ENCODE measurements at regions not wholly inside any gene's neighbourhood (a gene's known extent, or its start where the extent isn't known, plus 50 kb on each side); places are given as distances from the start of the nearest gene placed in this dataset.
"Not testable (repeated sequence)": the region's sequence is repeated elsewhere in the genome, so short reads cannot be mapped to it uniquely, and the experiment has no call there.

DNA sequence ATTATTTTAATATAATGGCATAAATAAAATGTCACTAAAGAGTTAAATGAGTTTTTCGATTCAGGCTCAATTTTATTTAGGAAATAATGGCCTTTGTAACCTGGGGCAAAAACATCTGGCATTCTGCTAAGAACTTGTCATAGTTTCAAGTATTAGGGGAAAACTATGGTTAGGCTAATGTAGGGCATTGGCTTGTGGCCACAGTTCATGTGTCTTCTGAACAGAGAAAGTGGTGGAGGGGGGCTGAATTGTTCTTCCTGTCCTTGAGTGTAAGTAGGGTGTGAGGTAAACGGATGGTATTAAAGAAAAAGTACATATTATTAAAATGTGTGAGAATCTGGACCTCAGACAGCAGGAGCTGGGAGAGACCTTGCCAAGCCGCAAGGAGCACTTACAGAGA, 69.1 kb upstream of the KLF14 start:
- intact Hi-C loops (cut with DNase I; ENCODE audit: low total_unique reads) = no loop called here
- TF ChIP-seq POLR2A (IDR thresholded peaks at IDR 0.05) = no peak
- TF ChIP-seq, protein P1, sequence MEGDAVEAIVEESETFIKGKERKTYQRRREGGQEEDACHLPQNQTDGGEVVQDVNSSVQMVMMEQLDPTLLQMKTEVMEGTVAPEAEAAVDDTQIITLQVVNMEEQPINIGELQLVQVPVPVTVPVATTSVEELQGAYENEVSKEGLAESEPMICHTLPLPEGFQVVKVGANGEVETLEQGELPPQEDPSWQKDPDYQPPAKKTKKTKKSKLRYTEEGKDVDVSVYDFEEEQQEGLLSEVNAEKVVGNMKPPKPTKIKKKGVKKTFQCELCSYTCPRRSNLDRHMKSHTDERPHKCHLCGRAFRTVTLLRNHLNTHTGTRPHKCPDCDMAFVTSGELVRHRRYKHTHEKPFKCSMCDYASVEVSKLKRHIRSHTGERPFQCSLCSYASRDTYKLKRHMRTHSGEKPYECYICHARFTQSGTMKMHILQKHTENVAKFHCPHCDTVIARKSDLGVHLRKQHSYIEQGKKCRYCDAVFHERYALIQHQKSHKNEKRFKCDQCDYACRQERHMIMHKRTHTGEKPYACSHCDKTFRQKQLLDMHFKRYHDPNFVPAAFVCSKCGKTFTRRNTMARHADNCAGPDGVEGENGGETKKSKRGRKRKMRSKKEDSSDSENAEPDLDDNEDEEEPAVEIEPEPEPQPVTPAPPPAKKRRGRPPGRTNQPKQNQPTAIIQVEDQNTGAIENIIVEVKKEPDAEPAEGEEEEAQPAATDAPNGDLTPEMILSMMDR (IDR thresholded peaks at IDR 0.05 in 4 of 5, conservative IDR thresholded peaks at IDR 0.05 in 1 of 5) = no peak
- ATAC-seq (no peak), DNase-seq (no peak)
- H3K4me1 ChIP-seq = no peaks in the 10 kb centered on the region
- in situ Hi-C loops (cut with MboI; ENCODE audit: low sequenced_read_pairs in 4 of 4) = no loop called here
- no peak overlapping the region for H3K4me3 ChIP-seq
- H3K9me3 ChIP-seq = no peaks in the 10 kb centered on the region
- H3K36me3 ChIP-seq = no peaks in the 10 kb centered on the region
- H3K27ac ChIP-seq = no peak overlapping the region
- no peaks in the 10 kb centered on the region for H3K27me3 ChIP-seq

DNA sequence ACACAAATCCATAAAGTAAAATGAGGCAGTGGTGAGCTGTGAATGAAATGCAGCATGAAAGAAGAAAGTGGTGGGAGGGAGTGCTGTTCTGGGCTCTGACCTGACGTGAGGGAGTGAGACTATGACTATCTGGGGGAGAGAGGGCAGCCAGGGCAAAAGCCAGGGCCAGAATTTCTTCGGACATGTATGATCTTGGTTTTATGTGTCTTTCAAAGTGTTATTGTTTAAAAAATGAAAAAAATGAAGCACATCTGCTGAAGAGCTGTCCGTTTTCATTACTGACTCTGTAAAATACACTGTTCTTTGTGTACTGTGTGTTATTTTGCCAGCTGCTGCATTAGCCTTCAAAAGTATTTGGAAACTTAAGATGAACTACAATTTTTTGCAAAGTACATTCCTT, 70.2 kb upstream of the KLF14 start:
- intact Hi-C loops (cut with DNase I; ENCODE audit: low total_unique reads) (no loop called here), in situ Hi-C loops (cut with MboI; ENCODE audit: low sequenced_read_pairs in 4 of 4) (no loop called here)
- no peak for TF ChIP-seq POLR2A (IDR thresholded peaks at IDR 0.05)
- TF ChIP-seq, protein P1 (IDR thresholded peaks at IDR 0.05 in 4 of 5, conservative IDR thresholded peaks at IDR 0.05 in 1 of 5) = no peak
- Histone ChIP-seq H3K36me3 (no peaks in the 10 kb centered on the region), H3K27ac (no peak overlapping the region), H3K9me3 (no peaks in the 10 kb centered on the region), H3K4me3 (no peak overlapping the region), H3K27me3 (no peaks in the 10 kb centered on the region), H3K4me1 (no peaks in the 10 kb centered on the region)
- DNase-seq (no peak), ATAC-seq (no peak)

DNA sequence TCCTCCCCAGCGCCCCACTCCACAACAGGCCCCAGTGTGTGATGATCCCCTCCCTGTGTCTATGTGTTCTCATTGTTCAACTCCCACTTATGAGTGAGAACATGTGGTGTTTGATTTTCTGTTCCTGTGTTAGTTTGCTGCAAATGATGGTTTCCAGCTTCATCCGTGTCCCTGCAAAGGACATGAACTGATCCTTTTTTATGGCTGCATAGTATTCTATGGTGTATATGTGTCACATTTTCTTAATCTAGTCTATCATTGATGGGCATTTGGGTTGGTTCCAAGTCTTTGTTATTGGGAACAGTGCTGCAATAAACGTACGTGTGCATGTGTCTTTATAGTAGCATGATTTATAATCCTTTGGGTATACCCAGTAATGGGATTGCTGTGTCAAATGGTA, 78.8 kb upstream of the KLF14 start:
- H3K4me1 ChIP-seq; H3K9me3 ChIP-seq; H3K27me3 ChIP-seq; H3K27ac ChIP-seq; DNase-seq; H3K4me3 ChIP-seq; ATAC-seq; H3K36me3 ChIP-seq; intact Hi-C loops (cut with DNase I; ENCODE audit: low total_unique reads); in situ Hi-C loops (cut with MboI; ENCODE audit: low sequenced_read_pairs in 4 of 4): not testable (repeated sequence)

DNA sequence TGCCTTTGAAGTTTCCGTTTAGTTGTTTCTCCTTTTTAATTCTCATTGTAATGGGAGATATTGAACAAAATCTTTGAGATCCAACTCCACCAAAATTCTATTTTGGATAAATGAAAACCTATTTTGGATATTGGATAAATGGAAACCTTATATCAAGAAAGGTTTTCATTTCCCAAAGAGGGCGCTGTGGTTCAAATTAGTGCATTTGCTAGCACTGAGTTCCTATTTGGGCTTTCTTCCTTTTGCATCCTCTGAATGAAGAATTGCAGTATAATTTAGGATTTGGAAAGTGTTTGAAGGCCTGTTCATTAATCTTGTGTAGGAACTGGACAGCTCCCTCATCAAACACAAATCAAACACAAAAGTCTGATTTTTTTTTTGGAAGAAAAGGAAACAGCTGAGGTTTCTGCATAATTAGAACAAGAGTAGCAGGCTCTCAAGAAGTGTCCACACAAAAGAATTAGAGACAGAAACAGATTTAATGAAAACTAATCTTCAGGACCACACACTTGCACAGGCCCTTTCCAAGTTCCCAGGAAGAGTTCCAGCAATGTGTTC, 80.8 kb upstream of the KLF14 start:
- Histone ChIP-seq H3K4me3 (no peak overlapping the region), H3K27ac (no peak overlapping the region), H3K27me3 (no peaks in the 10 kb centered on the region), H3K36me3 (no peaks in the 10 kb centered on the region), H3K4me1 (no peaks in the 10 kb centered on the region), H3K9me3 (no peaks in the 10 kb centered on the region)
- in situ Hi-C loops (cut with MboI; ENCODE audit: low sequenced_read_pairs in 4 of 4) = no loop called here
- no peak for ATAC-seq
- no peak for DNase-seq
- intact Hi-C loops (cut with DNase I; ENCODE audit: low total_unique reads) = no loop called here
- TF ChIP-seq, protein P1 (IDR thresholded peaks at IDR 0.05 in 4 of 5, conservative IDR thresholded peaks at IDR 0.05 in 1 of 5) = no peak
- no peak for TF ChIP-seq POLR2A (IDR thresholded peaks at IDR 0.05)

DNA sequence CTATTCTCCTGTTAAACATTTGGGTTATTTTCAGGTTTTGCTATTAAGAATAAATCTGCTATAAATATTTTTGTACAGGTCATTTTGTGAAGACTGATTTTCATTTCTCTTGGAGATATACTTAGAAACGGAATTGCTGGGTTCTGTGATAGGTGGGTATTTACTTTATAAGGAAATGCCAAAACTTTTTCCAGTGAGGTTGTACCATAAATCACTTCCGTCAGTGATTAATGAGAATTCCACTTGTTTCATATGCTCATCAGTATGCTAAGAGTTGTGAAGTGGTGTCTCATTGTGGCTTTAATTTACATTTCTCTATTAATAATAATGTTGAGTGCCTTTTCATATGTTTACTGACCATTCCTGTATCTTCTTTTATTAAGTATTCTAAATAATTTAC, 84.0 kb upstream of the KLF14 start:
- no peaks in the 10 kb centered on the region for H3K9me3 ChIP-seq
- intact Hi-C loops (cut with DNase I; ENCODE audit: low total_unique reads) (no loop called here), in situ Hi-C loops (cut with MboI; ENCODE audit: low sequenced_read_pairs in 4 of 4) (no loop called here)
- ATAC-seq (no peak), DNase-seq (no peak)
- H3K4me1 ChIP-seq = no peaks in the 10 kb centered on the region
- no peaks in the 10 kb centered on the region for H3K36me3 ChIP-seq
- no peaks in the 10 kb centered on the region for H3K27me3 ChIP-seq
- H3K4me3 ChIP-seq = no peak overlapping the region
- H3K27ac ChIP-seq = no peak overlapping the region
- TF ChIP-seq, protein P1 (IDR thresholded peaks at IDR 0.05 in 4 of 5, conservative IDR thresholded peaks at IDR 0.05 in 1 of 5) = no peak
- TF ChIP-seq POLR2A (IDR thresholded peaks at IDR 0.05) = no peak

All from gastrocnemius medialis (tissue), 4 donors.